Sciatic nerve (tissue), 2 donors: ENCODE measurements at regions not wholly inside any gene's neighbourhood (a gene's known extent, or its start where the extent isn't known, plus 50 kb on each side); places are given as distances from the start of the nearest gene placed in this dataset.

Experiments
- ATAC-seq: fragments of 200-7000 bp; cut with Tn5 transposase; one replicate; pipeline ENCODE4 v1.9.1; 2020; ENCODE audit warnings: mild to moderate bottlenecking, moderate library complexity
- DNase-seq: peaks from one replicate; pipeline ENCODE4 v3.0.0-alpha.2; 2020; ENCODE audit warnings: low spot score
- intact Hi-C: fragments of 100-400 bp; cut with DNase I; formaldehyde crosslinking; loops from one replicate; pipeline ENCODE4 v1.14.2; 2022
- donor health status: DM: no; HTN: no; CAD: no.
- donor health status: DM: no; HTN: no; CAD: no.

DNA sequence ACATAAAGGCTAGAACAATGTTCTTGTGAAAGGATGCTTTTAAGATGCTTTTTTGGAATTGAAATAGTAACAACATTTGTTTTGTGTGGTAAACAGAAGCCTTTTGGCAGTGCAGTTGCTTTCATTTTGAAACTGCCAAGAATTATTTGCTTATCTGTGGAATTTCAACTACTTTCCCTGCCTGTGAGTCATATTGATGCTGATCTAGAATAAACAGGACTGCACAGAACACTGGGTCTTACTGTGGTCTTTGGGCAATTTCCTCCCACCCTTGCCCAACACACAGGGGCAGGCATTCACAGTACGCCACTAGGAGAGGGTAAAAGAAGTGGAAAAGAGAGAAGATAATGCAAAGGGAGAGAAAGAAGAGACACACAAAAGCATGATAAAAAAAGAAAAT is 483.7 kb downstream of the ELAVL2 start:
- ATAC-seq: peak; percentile 44

DNA sequence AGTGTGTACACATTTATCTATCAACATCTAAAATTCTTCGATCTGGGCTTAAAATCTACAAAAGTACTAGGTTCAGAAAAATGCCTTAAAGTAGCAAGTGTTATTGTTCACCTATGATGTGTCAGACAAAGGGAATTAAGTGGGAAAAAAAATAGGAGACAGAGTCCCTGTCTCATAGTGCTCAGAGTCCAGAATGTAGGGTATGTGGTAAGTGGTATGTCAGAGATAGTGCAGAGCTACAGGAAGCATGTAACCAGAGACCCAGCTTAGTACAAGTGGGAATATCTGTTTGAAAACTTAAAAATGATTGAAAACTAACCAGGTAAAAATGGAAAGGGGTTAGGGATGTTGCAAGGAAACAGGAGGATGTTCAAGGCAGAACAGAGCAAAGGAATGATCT is 482.8 kb downstream of the ELAVL2 start:
- no peak for ATAC-seq
- DNase-seq: no peak
- intact Hi-C loops: no loop called here

More for the DNA sequence above, 483.7 kb downstream of the ELAVL2 start:
- no peak for DNase-seq
- intact Hi-C loops: no loop called here

DNA sequence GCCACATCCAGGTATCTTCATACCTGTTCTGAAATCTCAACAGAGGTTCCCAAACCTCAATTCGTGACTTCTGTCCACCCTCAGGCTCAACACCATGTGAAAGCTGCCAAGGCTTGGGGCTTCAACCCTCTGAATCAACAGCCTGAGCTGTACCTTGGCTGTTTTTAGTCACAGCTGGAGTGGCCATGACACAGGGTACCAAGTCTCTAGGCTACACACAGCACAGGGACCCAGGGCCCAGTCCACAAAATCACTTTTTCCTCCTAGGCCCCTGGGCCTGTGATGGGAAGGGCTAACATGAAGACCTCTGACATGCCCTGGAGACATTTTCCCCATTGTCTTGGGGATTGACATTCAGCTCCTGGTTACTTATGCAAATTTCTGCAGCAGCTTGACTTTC is 464.9 kb downstream of the ELAVL2 start:
- intact Hi-C loops: no loop called here
- ATAC-seq (no peak), DNase-seq (no peak)

DNA sequence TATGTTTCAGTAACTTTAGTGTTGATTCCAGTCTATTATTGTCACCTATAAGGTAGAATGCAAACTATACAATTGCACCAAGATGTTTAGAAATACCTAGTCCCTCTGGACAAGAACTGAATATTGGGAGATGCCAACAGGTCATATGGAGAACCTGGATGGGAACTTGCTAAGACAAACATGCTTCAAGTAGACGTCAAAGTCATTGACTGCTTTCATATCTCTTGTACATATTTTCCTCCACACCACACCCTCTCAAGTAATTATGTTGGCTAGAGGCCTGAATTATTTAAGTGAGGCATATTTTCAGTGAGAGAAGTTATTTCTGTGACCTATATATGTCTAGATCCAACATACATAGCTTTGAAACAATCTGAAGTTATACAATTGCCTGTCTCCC is 453.3 kb downstream of the ELAVL2 start:
- ATAC-seq (no peak), DNase-seq (no peak)
- intact Hi-C loops: no loop called here

DNA sequence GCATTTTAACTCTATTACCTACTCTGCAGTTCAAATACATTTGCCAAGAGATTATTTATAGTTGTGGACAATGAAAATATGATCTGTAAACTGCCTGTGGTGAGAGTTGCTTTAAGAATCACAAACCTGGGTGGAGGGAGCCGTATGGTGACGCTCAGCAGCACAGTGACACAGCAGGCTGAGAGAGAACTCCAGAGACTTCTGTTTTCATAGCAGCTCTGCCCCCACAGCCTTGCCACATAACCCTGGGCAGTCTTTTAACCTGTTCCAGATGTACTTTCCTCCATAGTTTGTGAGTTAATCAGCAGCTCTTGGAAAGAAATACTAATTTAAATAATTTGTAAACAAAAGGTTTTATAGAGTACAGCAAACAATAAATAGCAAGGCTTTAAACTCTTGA is 450.5 kb downstream of the ELAVL2 start:
- ATAC-seq (no peak), DNase-seq (no peak)
- intact Hi-C loops: no loop called here

DNA sequence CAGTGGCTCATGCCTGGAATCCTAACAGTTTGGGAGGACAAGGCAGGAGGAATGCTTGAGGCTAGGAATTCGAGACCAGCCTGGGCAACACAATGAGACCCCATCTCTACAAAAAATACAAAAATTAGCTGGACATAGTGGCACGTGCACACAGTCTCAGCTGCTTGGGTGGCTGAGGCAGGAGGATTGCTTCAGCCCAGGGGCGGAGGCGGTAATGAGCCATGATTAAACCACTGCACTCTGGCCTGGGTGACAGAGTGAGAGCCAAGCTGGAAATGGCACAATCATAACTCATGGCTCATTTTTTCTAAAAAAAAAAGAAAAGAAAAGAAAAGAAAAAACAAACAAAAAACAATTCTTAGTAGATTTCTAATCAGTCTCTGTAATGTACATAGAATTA is 446.2 kb downstream of the ELAVL2 start:
- DNase-seq: no peak
- no peak for ATAC-seq
- intact Hi-C loops: no loop called here

DNA sequence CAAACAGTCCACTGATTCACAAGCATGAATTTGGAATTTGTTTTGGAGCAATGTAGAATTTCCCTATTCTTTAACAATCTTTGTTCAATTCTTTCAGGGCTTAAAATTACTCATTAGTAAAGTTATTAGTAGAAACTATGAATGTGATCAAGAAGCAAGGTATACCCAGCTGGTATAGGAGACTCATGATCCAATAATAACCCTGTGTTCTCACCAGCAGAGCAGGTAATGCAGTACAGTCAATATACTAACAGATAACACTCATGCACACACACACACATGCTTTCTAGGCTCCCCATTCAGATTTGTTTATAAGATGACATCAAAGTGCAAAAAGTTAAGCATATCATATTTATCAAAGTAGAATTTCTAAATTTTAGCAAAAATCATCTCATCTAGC is 445.2 kb downstream of the ELAVL2 start:
- ATAC-seq (no peak), DNase-seq (no peak)
- intact Hi-C loops: no loop called here

DNA sequence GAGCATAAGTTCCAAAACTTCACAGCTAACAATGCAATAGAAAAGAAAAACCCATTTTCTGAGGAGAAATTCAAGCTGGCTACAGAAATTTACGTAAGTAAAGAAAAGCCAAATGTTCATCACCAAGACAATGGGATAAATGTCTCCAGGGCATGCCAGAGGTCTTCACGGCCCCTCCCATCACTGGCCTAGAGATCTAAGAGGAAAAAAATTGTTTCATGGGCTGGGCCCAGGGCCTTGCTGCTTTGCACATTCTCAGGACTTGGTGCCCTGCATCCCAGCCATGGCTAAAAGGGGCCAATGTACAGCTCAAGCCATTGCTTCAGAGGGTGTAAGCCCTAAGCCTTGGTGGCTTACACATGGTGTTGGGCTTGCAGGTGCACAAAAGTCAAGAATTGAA is 443.6 kb downstream of the ELAVL2 start:
- intact Hi-C loops: no loop called here
- no peak for DNase-seq
- no peak for ATAC-seq

DNA sequence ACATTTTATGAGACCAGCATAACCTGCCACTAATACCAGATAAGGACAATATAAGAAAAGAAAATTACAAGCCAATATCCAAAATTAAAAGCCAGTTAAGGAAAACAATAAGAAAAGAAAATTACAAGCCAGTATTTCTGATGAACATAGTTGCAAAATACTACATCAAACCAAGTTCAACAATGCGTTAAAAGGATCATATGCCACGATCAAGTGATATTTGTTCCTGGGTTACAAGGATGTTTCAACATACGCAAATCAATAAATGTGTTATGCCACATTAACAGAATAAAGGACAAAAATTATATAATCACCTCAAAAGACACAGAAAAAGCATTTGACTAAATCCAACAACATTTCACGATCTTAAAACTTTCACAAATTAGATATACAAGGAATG is 431.9 kb downstream of the ELAVL2 start:
- DNase-seq: no peak
- no peak for ATAC-seq
- intact Hi-C loops: no loop called here

DNA sequence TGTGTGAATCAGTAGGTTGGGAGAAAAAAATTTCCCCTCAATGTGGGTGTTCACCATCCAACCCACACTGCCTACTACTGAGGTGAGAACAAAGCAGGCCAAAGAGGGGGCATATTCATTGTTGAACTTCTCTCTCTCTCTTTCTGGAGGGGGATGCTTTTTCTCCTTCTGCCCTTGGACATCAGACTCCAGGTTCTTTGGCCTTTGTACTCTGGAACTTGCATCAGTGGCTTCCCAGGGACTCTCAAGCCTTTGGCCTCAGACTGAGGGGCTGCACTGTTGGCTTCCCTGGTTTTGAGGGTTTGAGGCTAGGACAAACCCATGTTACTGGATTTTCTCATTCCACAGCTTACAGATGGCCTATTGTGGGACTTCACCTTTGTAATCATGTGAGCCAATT is 417.2 kb downstream of the ELAVL2 start:
- ATAC-seq (no peak), DNase-seq (no peak)
- intact Hi-C loops: no loop called here

DNA sequence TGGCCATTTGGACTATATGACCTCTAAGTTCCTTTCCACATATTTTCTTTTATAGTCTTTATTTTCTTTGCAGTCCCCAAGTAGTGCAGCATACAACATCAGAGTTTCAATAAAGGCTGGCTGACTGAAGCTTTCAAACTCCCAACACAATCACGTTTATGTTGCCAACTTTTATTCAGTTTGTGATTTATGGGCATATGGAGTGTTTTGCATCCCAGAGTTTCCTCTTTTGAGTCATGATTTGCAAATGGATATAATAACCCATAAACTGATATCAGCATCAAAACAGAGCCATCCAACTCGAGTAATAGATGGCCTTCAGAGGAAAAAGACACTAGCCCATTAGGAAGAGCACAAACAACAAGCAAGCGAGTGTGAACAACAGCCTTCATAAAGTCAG is 414.0 kb downstream of the ELAVL2 start:
- intact Hi-C loops: no loop called here
- DNase-seq (no peak), ATAC-seq (no peak)

DNA sequence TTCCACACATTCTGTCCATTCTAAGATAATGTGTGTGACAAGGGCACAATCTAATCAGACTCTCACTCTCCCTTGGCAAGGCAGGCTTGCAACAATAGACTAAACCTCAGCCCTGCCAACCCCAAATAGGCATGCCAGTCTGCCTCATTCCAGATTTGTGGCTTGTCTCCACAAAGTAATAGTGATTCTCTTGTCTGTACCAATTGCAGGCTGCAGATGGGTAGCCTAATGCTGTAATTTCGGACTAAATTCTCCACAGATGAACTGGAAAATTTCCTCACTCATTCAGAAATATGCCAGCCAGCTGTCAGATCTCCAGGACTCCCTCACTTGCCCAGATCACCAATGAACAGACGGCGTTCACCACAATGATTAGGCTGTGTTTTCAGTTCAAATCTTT is 413.6 kb downstream of the ELAVL2 start:
- no peak for ATAC-seq
- intact Hi-C loops: no loop called here
- no peak for DNase-seq

DNA sequence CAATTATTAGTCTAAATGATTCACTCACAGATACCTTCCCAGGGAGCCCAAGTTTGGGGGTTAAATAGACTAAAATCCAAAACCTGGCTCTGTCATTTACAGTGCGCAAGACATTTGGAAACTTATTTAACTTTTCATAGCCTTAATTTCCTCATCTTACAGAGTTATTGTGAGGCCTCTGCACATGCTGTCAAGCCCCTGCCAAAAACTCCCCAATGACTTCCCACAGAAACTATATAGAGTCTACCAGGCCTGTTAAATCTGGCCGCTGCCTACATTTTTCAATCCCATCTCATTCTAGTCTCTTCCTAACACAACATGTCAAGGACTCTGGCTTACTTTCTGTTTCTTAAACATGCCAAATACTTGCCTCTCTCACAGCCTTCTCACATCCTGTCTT is 412.5 kb downstream of the ELAVL2 start:
- intact Hi-C loops: no loop called here

DNA sequence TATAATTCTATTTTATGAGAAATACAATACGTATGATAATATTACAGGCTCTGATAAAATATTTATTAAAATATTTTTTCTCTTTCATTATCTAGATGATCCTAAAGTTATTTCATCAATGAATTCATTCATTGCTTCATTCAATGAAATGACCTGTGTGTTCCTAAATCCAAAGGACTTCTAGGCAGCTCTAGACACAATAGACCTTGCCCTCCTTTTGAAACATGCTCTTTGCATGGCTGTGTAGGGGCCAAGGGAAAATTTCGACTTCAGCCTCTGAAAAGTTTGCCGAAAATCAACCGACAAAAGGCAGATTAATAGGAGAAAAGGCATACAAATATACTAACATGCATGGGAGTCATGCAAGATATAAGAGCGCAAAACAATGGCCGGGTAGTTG is 402.0 kb downstream of the ELAVL2 start:
- intact Hi-C loops: no loop called here
- ATAC-seq (no peak), DNase-seq (no peak)

More for the DNA sequence above, 412.5 kb downstream of the ELAVL2 start:
- DNase-seq: no peak
- no peak for ATAC-seq

DNA sequence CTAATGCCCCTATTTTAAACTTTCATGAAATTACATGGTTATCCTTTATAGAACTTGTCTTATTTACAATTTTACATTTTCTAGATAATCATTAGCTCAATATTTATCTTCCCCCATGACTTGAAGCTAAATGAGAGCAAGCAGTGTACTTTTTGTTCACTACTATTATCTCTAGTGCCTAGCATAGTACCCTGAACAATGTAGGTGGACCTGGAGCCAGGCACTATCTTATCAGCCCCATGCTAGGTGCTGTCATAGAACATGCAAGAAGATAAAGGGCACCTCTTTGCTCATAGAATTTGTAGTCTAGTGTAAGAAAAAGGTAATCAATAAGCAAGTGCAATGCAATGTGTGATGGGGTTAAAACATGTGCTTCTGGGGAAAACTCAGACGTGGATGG is 399.9 kb downstream of the ELAVL2 start:
- intact Hi-C loops: no loop called here
- ATAC-seq: no peak
- DNase-seq: no peak

DNA sequence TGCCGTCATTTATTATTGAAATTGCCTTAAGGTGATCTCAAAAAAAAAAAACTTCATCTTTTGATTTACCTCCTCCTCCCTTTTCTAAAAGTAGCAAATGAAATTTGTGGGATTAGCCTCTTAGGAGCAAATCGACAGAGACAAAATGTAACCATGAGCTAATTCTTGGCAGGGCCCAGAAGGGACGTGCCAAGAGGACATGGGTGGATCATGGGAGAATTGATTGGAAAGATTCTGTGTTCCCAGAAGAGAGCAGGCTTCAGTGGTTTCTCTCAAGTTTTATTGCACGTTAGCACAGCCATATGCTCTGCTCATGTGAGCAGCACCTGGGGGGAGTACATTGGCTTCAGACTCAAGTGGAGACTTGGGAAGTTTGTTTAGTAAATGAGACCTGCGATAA is 394.6 kb downstream of the ELAVL2 start:
- ATAC-seq (no peak), DNase-seq (no peak)
- intact Hi-C loops: no loop called here

DNA sequence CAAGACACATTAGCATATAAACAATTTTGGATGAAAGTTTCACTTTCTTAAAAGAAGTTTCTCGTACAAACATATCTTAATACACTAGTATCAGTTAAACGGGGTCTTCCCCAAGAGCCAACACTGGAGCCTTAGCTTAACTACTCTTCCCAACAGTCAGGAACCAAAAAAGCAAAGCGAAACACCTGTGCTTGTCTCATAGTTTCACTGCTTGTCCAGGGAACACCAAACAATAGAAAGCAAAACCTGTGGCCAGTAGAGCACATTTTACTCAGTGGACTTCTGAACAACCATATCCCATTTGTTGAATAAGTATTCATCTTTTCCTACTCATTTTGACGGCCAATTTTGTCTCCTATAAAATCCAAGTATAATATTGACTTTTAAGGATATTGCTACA is 391.4 kb downstream of the ELAVL2 start:
- intact Hi-C loops: loop anchor here (5.0 kb wide), 1 partner anchor 1732 kb away; no protein-coding TSS in a partner anchor
- DNase-seq: no peak
- ATAC-seq: no peak

DNA sequence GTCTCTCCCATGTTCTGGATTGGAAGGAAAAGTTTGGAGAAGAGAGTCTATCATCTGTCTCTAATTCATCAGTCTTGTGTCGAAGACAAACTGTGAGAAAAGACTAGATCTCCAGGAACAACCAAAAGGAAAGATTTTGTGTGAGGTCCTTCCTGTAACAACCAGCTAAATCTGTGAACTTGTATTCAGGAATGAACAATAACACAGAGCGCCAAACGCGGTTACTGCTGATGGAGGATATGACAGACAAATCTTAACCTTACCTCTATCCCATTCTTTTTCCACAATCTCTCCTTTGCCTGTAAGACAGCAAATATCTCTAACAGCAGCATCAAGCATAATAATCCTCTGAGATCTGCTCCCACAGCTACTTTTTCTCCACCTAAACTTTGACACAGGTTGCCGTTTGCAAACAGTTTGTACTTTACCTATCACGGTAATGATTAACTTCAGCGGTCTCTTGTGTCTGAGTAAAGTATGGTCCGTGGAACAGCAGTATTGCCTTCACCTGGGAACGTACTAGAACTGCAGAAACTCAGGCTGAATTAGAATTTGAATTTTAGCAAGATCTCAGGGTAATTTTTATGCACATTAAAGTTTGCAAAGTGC is 387.6 kb downstream of the ELAVL2 start:
- no peak for ATAC-seq
- intact Hi-C loops: loop anchor here (5.0 kb wide), 1 partner anchor 1736 kb away; no protein-coding TSS in a partner anchor
- no peak for DNase-seq

DNA sequence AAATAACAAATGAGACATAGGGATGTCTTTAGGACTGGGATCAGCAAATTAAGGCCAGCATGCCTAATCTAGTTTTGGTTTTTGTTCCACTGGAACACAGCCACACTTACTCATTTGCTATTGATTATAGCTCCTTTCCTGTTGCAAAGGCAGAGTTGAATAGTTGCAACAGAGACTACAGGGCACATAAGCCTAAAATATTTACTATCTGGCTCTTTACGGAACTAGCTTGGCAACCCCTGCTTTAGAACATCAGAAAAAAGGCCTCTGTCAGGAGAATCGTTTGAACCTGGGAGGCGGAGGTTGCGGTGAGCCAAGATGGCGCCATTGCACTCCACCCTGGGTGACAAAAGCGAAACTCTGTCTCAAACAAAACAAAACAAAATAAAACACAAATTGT is 384.8 kb downstream of the ELAVL2 start:
- no peak for DNase-seq
- no peak for ATAC-seq
- intact Hi-C loops: no loop called here

DNA sequence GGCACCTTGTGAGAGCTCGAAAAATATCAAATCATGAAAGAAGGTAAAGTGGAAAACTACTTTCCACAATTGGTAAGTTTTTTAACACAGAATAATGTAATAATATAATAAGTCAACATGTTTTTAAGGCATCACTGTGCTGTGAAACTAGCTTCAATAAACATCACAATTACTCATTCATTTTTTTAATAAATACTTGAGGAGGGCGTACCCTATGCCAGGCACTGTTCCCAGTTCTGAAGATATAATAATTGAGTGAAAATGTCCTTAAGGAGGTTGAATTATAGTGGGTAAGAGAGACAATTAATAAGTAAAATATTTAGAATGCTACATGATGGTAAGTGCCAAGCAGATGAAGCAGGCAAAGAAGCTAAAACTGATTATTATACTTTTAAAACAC is 381.4 kb downstream of the ELAVL2 start:
- ATAC-seq (no peak), DNase-seq (no peak)
- intact Hi-C loops: no loop called here

DNA sequence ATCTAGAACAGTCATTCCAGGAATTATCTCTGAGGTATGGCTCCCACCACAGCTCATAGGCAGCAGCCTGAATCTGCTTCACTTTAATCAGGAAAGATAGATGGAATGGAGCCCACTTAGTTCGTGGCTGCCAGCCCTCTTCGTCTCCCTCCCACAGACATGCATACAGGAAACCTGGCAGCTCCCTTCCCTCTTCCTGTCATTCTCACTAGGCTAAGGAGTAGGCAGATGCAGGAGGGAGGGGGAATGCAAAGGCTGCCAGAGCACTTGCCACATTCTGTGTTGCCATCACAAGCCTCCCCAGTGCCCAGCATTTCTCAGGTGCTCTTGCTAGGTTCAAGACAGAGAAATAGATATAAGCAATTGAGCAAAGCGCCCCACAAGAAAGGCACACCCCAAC is 378.9 kb downstream of the ELAVL2 start:
- no peak for ATAC-seq
- DNase-seq: no peak
- intact Hi-C loops: no loop called here

DNA sequence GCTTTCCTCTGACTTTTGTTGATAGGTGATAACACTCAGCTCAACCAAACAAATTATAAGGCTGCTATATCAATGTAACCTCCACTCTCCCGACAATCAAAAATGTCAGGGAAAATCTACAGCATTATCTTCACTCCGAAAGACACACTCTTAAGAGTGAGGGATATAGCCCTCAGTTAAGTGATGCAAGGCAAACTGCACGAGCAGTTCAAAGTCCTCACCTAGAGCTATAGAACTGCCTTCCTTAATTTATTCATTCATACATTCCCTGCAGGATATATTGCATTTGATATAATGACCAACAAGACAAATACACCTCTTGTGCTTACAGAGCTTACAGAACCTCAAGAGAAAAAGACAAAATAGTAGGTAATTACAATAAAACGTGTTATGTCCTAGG is 378.1 kb downstream of the ELAVL2 start:
- DNase-seq: no peak
- no peak for ATAC-seq
- intact Hi-C loops: no loop called here
